HEK293 (cell line): ENCODE measurements at regions not wholly inside any gene's neighbourhood (a gene's known extent, or its start where the extent isn't known, plus 50 kb on each side); places are given as distances from the start of the nearest gene placed in this dataset.

Experiments used
- CTCF ChIA-PET: fragments of 350-600 bp; formaldehyde crosslinking; extraction: SDS; loops from one replicate; lab custom pipeline; 2021; ENCODE audit warnings: antibody characterized with exemption; lab: Yijun Ruan, JAX
- POLR2A ChIA-PET: fragments of 300-600 bp; formaldehyde crosslinking; extraction: SDS; loops from one replicate; lab custom pipeline; 2020; ENCODE audit warnings: antibody characterized with exemption, inconsistent platforms; lab: Yijun Ruan, JAX
- H3K27ac ChIP-seq: fragments of 200-500 bp; sonication (Bioruptor generic); 2 replicates; pipeline ENCODE4 v1.5.1; 2014; ENCODE audit warnings: low read depth, low read length, control low read depth, inconsistent platforms; ENCODE audit errors: extremely low read depth
- H3K36me3 ChIP-seq, 2 experiments: fragments of 200-500 bp in 1 of 2; sonication (Bioruptor generic) in 1 of 2; 1 replicate in 1 of 2; 2 replicates in 1 of 2; pipeline ENCODE4 v1.5.1; 2014 to 2017; ENCODE audit warnings: inconsistent platforms in 2 of 2, low read length in 2 of 2; ENCODE audit not compliant: control insufficient read depth in 2 of 2, insufficient read depth in 1 of 2
- H3K4me1 ChIP-seq: fragments of 200-500 bp; sonication (Bioruptor generic); 2 replicates; pipeline ENCODE4 v1.5.1; 2014; ENCODE audit warnings: mild to moderate bottlenecking, low read length, inconsistent platforms; ENCODE audit not compliant: control insufficient read depth, insufficient read depth
- H3K4me3 ChIP-seq: 2 replicates; pipeline ENCODE4 v1.5.1; 2011; ENCODE audit warnings: low read depth, mild to moderate bottlenecking, control low read depth, low read length, moderate library complexity
- H3K9me3 ChIP-seq: fragments of 200-500 bp; sonication (Bioruptor generic); 2 replicates; pipeline ENCODE4 v1.5.1; 2014; ENCODE audit warnings: low read depth, low read length, inconsistent platforms; ENCODE audit not compliant: control insufficient read depth, insufficient read depth
- GLI2 ChIP-seq: fragments of 450-650 bp; formaldehyde crosslinking; IDR thresholded peaks from 2 replicates; pipeline ENCODE4; 2017; ENCODE audit warnings: missing biosample characterization, missing genetic modification characterization, low read depth, borderline replicate concordance
- MZF1 ChIP-seq: fragments of 450-650 bp; formaldehyde crosslinking; IDR thresholded peaks from 2 replicates; pipeline ENCODE4 v1.5.1; 2017; ENCODE audit warnings: missing biosample characterization, missing genetic modification characterization, borderline replicate concordance
- ZBTB17 ChIP-seq: fragments of 450-650 bp; formaldehyde crosslinking; IDR thresholded peaks from 2 replicates; pipeline ENCODE4 v1.5.1; 2016; ENCODE audit warnings: missing biosample characterization, missing genetic modification characterization
- ZNF302 ChIP-seq: fragments of 450-650 bp; formaldehyde crosslinking; IDR thresholded peaks from 2 replicates; pipeline ENCODE4 v1.5.1; 2016; ENCODE audit warnings: missing biosample characterization, missing genetic modification characterization, low read depth
- ZNF391 ChIP-seq: fragments of 450-650 bp; formaldehyde crosslinking; IDR thresholded peaks from 2 replicates; pipeline ENCODE4 v1.5.1; 2016; ENCODE audit warnings: low read depth, missing biosample characterization, missing genetic modification characterization, borderline replicate concordance
- ZNF394 ChIP-seq: fragments of 450-650 bp; formaldehyde crosslinking; IDR thresholded peaks from 2 replicates; pipeline ENCODE4 v1.5.1; 2016; ENCODE audit warnings: missing biosample characterization, missing genetic modification characterization, mild to moderate bottlenecking, moderate library complexity, borderline replicate concordance
- ZNF426 ChIP-seq: fragments of 450-650 bp; formaldehyde crosslinking; IDR thresholded peaks from 2 replicates; pipeline ENCODE4 v1.5.1; 2017; ENCODE audit warnings: missing biosample characterization, missing genetic modification characterization, mild to moderate bottlenecking, inconsistent platforms, moderate library complexity
- ZNF433 ChIP-seq: fragments of 450-650 bp; formaldehyde crosslinking; IDR thresholded peaks from 2 replicates; pipeline ENCODE4 v1.5.1; 2016; ENCODE audit warnings: missing biosample characterization, missing genetic modification characterization, low read depth
- ZNF621 ChIP-seq: fragments of 450-650 bp; formaldehyde crosslinking; IDR thresholded peaks from 2 replicates; pipeline ENCODE4 v1.5.1; 2017; ENCODE audit warnings: missing biosample characterization, missing genetic modification characterization
- ZNF768 ChIP-seq: fragments of 450-650 bp; formaldehyde crosslinking; IDR thresholded peaks from 2 replicates; pipeline ENCODE4 v1.5.1; 2018; ENCODE audit warnings: missing biosample characterization, mild to moderate bottlenecking, missing genetic modification characterization
- TF ChIP-seq, protein P1 (sequence below): fragments of 450-650 bp; formaldehyde crosslinking; IDR thresholded peaks from 2 replicates; pipeline ENCODE4 v1.5.1; 2016; ENCODE audit warnings: missing biosample characterization, missing genetic modification characterization, borderline replicate concordance
- TF ChIP-seq, protein P2 (sequence below): fragments of 450-650 bp; formaldehyde crosslinking; IDR thresholded peaks from 2 replicates; pipeline ENCODE4 v1.5.1; 2016; ENCODE audit warnings: missing biosample characterization, missing genetic modification characterization
- TF ChIP-seq, protein P3 (sequence below): fragments of 450-650 bp; formaldehyde crosslinking; IDR thresholded peaks from 2 replicates; pipeline ENCODE4 v1.5.1; 2016; ENCODE audit warnings: missing biosample characterization, missing genetic modification characterization, low read depth
- TF ChIP-seq, protein P4 (sequence below): fragments of 450-650 bp; formaldehyde crosslinking; conservative IDR thresholded peaks from 2 replicates; pipeline ENCODE4 v1.5.1; 2016; ENCODE audit warnings: low read depth, missing biosample characterization, missing genetic modification characterization
- TF ChIP-seq, protein P5 (sequence below): fragments of 450-650 bp; formaldehyde crosslinking; IDR thresholded peaks from 2 replicates; pipeline ENCODE4 v1.5.1; 2016; ENCODE audit warnings: missing biosample characterization, missing genetic modification characterization
- TF ChIP-seq, protein P6 (sequence below): sonication (generic); formaldehyde crosslinking; IDR thresholded peaks from 2 replicates; pipeline ENCODE4 v1.8.1; 2022; ENCODE audit warnings: mild to moderate bottlenecking, moderate library complexity, missing genetic modification reagents
- TF ChIP-seq, protein P7 (sequence below): fragments of 450-650 bp; formaldehyde crosslinking; IDR thresholded peaks from 2 replicates; pipeline ENCODE4 v1.5.1; 2016; ENCODE audit warnings: missing biosample characterization, missing genetic modification characterization

DNA sequence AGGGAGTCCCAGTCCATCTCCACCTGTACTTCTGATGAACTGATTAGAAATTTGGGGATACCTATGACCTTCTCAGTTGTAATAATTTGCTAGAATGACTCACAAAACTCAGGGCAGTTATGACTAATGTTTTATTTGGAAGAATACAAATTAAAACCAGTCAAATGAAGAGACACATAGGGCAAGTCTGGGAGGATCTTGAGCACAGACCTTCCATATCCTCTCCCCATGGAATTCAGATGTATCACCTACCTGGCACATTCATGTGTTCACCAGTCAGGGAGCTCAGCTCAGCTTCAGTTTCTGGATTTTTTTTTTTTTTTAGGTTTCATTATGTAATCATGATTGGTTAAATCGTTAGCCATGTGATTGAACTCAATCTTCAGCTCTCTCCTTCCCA lies 247.7 kb downstream of the VGLL3 start:
- Histone ChIP-seq H3K4me1 (no peaks in the 10 kb centered on the region), H3K27ac (no peak overlapping the region), H3K4me3 (no peak overlapping the region), H3K36me3 (no peaks in the 10 kb centered on the region), H3K9me3 (no peaks in the 10 kb centered on the region)
- TF ChIP-seq, protein P1, sequence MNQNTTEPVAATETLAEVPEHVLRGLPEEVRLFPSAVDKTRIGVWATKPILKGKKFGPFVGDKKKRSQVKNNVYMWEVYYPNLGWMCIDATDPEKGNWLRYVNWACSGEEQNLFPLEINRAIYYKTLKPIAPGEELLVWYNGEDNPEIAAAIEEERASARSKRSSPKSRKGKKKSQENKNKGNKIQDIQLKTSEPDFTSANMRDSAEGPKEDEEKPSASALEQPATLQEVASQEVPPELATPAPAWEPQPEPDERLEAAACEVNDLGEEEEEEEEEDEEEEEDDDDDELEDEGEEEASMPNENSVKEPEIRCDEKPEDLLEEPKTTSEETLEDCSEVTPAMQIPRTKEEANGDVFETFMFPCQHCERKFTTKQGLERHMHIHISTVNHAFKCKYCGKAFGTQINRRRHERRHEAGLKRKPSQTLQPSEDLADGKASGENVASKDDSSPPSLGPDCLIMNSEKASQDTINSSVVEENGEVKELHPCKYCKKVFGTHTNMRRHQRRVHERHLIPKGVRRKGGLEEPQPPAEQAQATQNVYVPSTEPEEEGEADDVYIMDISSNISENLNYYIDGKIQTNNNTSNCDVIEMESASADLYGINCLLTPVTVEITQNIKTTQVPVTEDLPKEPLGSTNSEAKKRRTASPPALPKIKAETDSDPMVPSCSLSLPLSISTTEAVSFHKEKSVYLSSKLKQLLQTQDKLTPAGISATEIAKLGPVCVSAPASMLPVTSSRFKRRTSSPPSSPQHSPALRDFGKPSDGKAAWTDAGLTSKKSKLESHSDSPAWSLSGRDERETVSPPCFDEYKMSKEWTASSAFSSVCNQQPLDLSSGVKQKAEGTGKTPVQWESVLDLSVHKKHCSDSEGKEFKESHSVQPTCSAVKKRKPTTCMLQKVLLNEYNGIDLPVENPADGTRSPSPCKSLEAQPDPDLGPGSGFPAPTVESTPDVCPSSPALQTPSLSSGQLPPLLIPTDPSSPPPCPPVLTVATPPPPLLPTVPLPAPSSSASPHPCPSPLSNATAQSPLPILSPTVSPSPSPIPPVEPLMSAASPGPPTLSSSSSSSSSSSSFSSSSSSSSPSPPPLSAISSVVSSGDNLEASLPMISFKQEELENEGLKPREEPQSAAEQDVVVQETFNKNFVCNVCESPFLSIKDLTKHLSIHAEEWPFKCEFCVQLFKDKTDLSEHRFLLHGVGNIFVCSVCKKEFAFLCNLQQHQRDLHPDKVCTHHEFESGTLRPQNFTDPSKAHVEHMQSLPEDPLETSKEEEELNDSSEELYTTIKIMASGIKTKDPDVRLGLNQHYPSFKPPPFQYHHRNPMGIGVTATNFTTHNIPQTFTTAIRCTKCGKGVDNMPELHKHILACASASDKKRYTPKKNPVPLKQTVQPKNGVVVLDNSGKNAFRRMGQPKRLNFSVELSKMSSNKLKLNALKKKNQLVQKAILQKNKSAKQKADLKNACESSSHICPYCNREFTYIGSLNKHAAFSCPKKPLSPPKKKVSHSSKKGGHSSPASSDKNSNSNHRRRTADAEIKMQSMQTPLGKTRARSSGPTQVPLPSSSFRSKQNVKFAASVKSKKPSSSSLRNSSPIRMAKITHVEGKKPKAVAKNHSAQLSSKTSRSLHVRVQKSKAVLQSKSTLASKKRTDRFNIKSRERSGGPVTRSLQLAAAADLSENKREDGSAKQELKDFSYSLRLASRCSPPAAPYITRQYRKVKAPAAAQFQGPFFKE, result no peak
- no peak for TF ChIP-seq ZNF302 (tag by site-specific recombination)
- TF ChIP-seq, protein P2, sequence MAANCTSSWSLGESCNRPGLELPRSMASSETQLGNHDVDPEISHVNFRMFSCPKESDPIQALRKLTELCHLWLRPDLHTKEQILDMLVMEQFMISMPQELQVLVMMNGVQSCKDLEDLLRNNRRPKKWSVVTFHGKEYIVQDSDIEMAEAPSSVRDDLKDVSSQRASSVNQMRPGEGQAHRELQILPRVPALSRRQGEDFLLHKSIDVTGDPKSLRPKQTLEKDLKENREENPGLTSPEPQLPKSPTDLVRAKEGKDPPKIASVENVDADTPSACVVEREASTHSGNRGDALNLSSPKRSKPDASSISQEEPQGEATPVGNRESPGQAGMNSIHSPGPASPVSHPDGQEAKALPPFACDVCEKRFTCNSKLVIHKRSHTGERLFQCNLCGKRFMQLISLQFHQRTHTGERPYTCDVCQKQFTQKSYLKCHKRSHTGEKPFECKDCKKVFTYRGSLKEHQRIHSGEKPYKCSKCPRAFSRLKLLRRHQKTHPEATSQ (tag by site-specific recombination), result no peak
- TF ChIP-seq, protein P3, sequence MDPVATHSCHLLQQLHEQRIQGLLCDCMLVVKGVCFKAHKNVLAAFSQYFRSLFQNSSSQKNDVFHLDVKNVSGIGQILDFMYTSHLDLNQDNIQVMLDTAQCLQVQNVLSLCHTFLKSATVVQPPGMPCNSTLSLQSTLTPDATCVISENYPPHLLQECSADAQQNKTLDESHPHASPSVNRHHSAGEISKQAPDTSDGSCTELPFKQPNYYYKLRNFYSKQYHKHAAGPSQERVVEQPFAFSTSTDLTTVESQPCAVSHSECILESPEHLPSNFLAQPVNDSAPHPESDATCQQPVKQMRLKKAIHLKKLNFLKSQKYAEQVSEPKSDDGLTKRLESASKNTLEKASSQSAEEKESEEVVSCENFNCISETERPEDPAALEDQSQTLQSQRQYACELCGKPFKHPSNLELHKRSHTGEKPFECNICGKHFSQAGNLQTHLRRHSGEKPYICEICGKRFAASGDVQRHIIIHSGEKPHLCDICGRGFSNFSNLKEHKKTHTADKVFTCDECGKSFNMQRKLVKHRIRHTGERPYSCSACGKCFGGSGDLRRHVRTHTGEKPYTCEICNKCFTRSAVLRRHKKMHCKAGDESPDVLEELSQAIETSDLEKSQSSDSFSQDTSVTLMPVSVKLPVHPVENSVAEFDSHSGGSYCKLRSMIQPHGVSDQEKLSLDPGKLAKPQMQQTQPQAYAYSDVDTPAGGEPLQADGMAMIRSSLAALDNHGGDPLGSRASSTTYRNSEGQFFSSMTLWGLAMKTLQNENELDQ (tag by site-specific recombination), result no peak
- TF ChIP-seq ZBTB17, result no peak
- TF ChIP-seq, protein P4, sequence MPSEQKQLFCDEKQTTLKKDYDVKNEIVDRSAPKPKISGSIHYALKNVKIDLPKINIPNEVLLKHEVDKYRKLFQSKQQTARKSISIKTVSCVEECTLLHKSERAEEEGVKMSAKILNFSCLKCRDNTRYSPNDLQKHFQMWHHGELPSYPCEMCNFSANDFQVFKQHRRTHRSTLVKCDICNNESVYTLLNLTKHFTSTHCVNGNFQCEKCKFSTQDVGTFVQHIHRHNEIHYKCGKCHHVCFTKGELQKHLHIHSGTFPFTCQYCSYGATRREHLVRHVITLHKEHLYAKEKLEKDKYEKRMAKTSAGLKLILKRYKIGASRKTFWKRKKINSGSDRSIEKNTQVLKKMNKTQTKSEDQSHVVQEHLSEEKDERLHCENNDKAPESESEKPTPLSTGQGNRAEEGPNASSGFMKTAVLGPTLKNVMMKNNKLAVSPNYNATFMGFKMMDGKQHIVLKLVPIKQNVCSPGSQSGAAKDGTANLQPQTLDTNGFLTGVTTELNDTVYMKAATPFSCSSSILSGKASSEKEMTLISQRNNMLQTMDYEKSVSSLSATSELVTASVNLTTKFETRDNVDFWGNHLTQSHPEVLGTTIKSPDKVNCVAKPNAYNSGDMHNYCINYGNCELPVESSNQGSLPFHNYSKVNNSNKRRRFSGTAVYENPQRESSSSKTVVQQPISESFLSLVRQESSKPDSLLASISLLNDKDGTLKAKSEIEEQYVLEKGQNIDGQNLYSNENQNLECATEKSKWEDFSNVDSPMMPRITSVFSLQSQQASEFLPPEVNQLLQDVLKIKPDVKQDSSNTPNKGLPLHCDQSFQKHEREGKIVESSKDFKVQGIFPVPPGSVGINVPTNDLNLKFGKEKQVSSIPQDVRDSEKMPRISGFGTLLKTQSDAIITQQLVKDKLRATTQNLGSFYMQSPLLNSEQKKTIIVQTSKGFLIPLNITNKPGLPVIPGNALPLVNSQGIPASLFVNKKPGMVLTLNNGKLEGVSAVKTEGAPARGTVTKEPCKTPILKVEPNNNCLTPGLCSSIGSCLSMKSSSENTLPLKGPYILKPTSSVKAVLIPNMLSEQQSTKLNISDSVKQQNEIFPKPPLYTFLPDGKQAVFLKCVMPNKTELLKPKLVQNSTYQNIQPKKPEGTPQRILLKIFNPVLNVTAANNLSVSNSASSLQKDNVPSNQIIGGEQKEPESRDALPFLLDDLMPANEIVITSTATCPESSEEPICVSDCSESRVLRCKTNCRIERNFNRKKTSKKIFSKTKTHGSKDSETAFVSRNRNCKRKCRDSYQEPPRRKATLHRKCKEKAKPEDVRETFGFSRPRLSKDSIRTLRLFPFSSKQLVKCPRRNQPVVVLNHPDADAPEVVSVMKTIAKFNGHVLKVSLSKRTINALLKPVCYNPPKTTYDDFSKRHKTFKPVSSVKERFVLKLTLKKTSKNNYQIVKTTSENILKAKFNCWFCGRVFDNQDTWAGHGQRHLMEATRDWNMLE, result no peak
- no peak for TF ChIP-seq ZNF433 (tag by site-specific recombination)
- TF ChIP-seq, protein P5, sequence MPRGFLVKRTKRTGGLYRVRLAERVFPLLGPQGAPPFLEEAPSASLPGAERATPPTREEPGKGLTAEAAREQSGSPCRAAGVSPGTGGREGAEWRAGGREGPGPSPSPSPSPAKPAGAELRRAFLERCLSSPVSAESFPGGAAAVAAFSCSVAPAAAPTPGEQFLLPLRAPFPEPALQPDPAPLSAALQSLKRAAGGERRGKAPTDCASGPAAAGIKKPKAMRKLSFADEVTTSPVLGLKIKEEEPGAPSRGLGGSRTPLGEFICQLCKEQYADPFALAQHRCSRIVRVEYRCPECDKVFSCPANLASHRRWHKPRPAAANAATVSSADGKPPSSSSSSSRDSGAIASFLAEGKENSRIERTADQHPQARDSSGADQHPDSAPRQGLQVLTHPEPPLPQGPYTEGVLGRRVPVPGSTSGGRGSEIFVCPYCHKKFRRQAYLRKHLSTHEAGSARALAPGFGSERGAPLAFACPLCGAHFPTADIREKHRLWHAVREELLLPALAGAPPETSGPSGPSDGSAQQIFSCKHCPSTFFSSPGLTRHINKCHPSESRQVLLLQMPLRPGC (tag by site-specific recombination), result no peak
- no peak for TF ChIP-seq ZNF391 (tag by site-specific recombination)
- TF ChIP-seq, protein P6, sequence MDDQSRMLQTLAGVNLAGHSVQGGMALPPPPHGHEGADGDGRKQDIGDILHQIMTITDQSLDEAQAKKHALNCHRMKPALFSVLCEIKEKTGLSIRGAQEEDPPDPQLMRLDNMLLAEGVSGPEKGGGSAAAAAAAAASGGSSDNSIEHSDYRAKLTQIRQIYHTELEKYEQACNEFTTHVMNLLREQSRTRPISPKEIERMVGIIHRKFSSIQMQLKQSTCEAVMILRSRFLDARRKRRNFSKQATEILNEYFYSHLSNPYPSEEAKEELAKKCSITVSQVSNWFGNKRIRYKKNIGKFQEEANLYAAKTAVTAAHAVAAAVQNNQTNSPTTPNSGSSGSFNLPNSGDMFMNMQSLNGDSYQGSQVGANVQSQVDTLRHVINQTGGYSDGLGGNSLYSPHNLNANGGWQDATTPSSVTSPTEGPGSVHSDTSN (CRISPR knock-in tag), result no peak
- TF ChIP-seq MZF1 (tag by site-specific recombination), result no peak
- no peak for TF ChIP-seq ZNF394 (tag by site-specific recombination)
- TF ChIP-seq GLI2 (tag by site-specific recombination), result no peak
- no peak for TF ChIP-seq ZNF621 (tag by site-specific recombination)
- TF ChIP-seq ZNF426, result no peak
- TF ChIP-seq, protein P7, sequence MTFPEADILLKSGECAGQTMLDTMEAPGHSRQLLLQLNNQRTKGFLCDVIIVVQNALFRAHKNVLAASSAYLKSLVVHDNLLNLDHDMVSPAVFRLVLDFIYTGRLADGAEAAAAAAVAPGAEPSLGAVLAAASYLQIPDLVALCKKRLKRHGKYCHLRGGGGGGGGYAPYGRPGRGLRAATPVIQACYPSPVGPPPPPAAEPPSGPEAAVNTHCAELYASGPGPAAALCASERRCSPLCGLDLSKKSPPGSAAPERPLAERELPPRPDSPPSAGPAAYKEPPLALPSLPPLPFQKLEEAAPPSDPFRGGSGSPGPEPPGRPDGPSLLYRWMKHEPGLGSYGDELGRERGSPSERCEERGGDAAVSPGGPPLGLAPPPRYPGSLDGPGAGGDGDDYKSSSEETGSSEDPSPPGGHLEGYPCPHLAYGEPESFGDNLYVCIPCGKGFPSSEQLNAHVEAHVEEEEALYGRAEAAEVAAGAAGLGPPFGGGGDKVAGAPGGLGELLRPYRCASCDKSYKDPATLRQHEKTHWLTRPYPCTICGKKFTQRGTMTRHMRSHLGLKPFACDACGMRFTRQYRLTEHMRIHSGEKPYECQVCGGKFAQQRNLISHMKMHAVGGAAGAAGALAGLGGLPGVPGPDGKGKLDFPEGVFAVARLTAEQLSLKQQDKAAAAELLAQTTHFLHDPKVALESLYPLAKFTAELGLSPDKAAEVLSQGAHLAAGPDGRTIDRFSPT, result no peak
- TF ChIP-seq ZNF768 (tag by site-specific recombination), result no peak
- POLR2A ChIA-PET, result no interaction called here
- CTCF ChIA-PET, result interaction anchor here (0.6 kb wide), 1 partner anchor 40 kb away, joined by 3 read pairs; no protein-coding TSS in a partner anchor
